ENCODE measurements at regions not wholly inside any gene's neighbourhood (a gene's known extent, or its start where the extent isn't known, plus 50 kb on each side); places are given as distances from the start of the nearest gene placed in this dataset.

DNA sequence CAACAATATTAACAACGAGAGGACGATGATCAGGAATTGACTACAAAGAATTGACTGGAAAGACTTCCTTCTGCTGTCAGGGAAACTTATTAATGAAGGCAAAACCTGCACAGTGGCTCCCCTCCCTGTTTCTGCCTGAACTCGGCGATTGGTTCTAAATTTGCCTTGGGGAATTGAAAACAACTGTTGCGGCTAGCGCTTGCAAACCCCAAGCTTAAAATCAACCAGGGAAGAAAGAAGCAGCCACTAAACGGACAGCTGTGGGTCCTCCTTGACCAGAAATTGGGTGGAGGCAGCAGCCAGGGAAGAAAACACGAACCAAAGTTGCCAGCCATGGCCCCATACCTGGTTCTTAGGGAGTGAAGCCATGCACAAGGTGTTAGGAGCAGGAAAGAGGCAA lies 383.5 kb upstream of the CADM1 start:
- in situ Hi-C loops (cut with HindIII; ENCODE audit: low sequenced_read_pairs): no loop called here
- DNase-seq (ENCODE audit: low spot score): no peak

GRCh38 chr11:115887316-115887715 lies 383.1 kb upstream of the CADM1 start:
- peak; percentile 66 for DNase-seq (ENCODE audit: low spot score)
- in situ Hi-C loops (cut with HindIII; ENCODE audit: low sequenced_read_pairs): no loop called here

DNA sequence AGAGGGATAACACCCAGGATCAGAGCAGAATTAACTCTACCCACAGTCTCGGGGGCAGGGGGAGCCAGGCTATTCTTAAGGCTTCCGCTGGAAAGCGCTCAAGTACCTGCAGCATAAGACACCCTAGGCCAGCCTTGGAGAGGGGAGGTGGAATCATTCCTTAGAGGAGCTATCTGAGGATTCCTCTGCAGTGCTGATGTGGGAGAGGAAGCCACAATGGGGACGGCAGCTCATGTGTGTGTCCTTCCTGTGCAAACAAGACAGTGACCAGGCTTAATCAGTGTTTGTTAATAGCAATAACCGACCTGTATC lies 382.2 kb upstream of the CADM1 start:
- in situ Hi-C loops (cut with HindIII; ENCODE audit: low sequenced_read_pairs): no loop called here
- no peak for DNase-seq (ENCODE audit: low spot score)

DNA sequence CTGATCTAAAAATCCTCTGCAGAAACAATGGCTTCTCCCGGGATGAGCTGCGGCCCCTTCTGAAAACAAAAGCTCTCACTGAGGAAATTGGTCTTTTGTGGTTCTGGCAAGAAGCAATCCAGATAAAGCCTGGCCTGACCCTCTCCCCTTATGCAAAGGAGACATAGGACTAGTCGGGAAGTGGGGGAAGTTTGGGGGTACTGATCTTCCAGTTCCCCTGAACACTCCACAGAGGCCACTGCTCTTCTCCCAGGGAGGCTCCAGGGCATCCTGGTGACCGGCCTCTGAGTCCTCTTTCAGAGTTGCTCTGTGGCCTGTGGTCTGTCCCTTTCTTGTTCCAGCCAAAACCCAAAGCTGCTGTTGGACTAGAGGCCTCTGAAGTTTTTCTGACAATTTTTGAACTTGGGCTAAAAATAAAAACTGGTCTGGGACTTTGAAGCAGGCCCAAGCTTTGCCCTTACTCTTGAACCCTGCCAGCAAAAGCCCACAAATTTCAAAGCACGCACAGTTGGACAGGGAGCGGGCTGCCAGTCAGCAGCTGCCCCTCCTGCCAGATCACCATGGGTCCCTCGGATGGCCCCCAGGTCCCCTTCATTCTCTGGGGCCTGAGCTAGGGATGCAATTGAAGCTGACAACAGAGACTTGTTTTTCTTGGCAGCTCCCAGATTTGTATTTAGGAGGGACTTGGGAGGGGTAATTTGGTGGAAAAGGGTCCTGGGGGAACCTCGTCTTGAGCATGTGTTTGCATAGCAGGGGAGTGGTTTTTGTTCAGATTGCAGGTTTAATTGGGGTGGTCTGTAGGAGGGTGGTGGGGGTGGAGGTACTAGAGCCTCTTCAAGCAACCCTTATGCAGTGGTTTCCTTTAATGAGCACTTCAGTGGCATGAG lies 381.6 kb upstream of the CADM1 start:
- no peak for DNase-seq (ENCODE audit: low spot score)
- in situ Hi-C loops (cut with HindIII; ENCODE audit: low sequenced_read_pairs): no loop called here

DNA sequence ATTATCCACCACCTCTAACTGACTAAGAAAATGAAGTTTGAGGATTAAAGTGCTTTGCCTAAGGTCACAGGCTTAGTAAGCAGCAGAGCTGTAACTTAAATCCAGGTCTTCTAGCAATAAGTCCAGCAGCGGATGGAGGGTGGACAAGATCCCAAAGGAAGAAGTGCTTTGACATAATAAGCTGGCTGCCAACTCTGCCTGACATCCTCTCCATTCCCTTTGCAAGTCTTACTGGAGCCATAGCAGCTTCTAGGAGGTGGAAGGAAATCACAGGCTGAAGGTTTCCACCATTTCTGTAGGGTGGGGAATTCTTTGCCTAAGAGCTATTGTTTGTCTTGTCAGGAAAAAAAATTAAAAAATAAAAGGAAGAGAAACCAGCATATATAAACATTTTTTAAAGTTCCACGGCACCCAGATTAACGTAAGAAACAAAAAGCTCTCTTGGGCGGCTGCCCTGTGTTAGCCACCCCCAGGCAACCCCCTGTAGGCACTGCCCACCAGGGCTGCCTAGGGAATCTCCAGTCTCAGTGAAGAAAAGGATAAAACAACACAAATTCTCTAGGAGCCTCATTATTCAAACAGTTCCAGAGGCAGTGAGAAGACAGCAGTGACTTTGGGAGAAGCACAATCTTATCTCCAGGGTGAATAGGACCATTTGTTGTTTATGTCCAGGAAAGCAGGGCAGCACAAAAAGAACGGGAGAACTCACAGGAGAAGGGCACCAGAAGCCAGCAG lies 380.8 kb upstream of the CADM1 start:
- DNase-seq (ENCODE audit: low spot score): no peak
- in situ Hi-C loops (cut with HindIII; ENCODE audit: low sequenced_read_pairs): no loop called here

DNA sequence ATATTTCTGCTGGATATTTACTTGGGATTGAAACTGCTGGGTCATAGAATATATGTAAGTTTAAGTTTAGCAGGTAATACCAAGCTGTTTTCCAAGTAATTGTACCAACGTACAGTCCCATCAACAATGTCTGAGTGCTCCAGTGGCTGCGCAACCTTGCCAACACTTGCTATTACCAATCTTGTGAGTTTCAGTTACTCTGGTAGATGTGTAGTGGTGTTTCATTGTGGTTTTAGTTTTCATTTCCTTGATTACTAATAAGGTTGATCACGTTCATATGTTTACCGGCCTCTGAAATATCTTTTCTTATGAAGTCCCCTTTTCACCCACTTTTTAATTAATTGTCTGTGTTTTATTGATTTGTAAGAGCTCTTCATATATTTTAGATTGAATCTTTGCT lies 370.6 kb upstream of the CADM1 start:
- in situ Hi-C loops (cut with HindIII; ENCODE audit: low sequenced_read_pairs): no loop called here

GRCh38 chr11:115873813-115874212 lies 369.6 kb upstream of the CADM1 start:
- DNase-seq (ENCODE audit: low spot score): no peak
- in situ Hi-C loops (cut with HindIII; ENCODE audit: low sequenced_read_pairs): no loop called here

More for the DNA sequence above, 370.6 kb upstream of the CADM1 start:
- no peak for DNase-seq (ENCODE audit: low spot score)

- in situ Hi-C loops (cut with HindIII; ENCODE audit: low sequenced_read_pairs): no loop called here
These were observed 368.2 kb upstream of the CADM1 start for GRCh38 chr11:115872416-115872815.

DNA sequence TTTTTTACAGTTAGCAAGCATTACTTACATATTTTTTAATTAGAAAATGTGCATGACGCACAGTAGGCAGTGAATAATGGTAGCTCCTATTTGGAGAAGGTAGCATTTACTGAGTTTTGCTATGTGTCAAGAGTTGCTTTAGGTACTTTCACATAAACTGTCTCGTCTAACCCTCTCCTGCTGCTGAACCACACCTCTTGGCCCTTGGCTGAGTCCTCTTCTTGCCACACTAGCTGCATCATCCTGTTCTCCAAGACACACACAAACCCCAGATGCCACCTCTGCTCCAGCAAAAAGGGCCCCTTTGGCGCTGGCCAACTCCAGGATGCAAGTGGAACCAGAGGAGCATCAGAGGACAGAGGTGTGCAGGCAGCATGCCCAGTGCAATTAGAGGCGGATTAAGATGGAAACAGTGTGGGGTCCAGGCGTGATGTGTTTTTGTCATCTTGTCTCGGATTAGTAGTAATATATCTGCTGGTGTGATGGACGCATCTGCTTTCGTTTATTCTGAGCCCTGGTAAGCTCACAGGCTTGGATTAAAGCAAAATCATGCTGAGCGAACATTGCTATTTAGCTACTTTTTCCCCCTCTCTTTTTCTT lies 367.0 kb upstream of the CADM1 start:
- in situ Hi-C loops (cut with HindIII; ENCODE audit: low sequenced_read_pairs): no loop called here
- DNase-seq (ENCODE audit: low spot score): no peak

More at GRCh38 chr11:115872416-115872815, 368.2 kb upstream of the CADM1 start:
- DNase-seq (ENCODE audit: low spot score): no peak

GRCh38 chr11:115869780-115870431 lies 365.7 kb upstream of the CADM1 start:
- in situ Hi-C loops (cut with HindIII; ENCODE audit: low sequenced_read_pairs): no loop called here
- DNase-seq (ENCODE audit: low spot score): no peak

GRCh38 chr11:115869131-115869530 lies 364.9 kb upstream of the CADM1 start:
- DNase-seq (ENCODE audit: low spot score): no peak
- in situ Hi-C loops (cut with HindIII; ENCODE audit: low sequenced_read_pairs): no loop called here

DNA sequence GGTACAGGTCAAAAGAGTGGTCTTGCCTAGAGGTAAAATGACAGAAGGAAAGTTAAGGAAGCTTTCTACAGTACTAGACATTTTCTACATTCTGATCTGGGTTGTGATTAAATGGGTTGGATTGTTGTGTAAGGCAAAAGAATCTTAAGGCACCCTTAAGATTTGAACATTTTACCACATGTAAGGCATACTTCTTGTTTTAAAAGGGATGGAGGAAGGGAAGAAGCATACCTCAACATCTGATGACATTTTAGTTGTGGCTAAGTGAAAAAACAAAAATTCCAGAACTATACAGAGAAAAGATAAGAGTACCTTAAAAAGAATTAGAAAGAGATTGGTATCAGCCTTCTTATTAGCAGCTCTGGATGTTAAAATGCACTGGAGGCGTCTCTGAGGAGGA lies 356.0 kb upstream of the CADM1 start:
- in situ Hi-C loops (cut with HindIII; ENCODE audit: low sequenced_read_pairs): no loop called here

DNA sequence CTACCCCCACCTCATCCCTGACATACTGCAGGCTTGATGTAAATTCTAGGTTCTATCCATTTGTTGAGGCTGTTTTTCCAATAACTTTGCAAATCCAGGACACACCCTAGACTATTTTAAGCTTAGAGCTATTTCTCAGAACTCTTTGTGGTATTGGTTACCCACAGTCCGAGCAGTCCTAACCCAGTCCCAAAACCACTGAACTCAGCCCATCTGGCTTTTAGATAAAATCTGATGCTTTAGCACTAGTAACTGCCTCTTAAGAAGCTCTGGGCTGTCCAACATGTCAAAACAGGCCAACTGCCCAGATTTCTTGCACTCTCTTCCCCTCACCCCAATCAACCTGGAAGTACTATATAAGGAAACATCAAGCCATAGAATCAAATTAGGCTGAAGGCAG lies 344.4 kb upstream of the CADM1 start:
- in situ Hi-C loops (cut with HindIII; ENCODE audit: low sequenced_read_pairs): no loop called here
- DNase-seq (ENCODE audit: low spot score): no peak

More for the DNA sequence above, 356.0 kb upstream of the CADM1 start:
- no peak for DNase-seq (ENCODE audit: low spot score)

- in situ Hi-C loops (cut with HindIII; ENCODE audit: low sequenced_read_pairs): no loop called here
These were observed 343.9 kb upstream of the CADM1 start for GRCh38 chr11:115848080-115848479.

GRCh38 chr11:115845872-115846271 lies 341.7 kb upstream of the CADM1 start:
- in situ Hi-C loops (cut with HindIII; ENCODE audit: low sequenced_read_pairs): no loop called here
- no peak for DNase-seq (ENCODE audit: low spot score)

More at GRCh38 chr11:115848080-115848479, 343.9 kb upstream of the CADM1 start:
- no peak for DNase-seq (ENCODE audit: low spot score)

DNA sequence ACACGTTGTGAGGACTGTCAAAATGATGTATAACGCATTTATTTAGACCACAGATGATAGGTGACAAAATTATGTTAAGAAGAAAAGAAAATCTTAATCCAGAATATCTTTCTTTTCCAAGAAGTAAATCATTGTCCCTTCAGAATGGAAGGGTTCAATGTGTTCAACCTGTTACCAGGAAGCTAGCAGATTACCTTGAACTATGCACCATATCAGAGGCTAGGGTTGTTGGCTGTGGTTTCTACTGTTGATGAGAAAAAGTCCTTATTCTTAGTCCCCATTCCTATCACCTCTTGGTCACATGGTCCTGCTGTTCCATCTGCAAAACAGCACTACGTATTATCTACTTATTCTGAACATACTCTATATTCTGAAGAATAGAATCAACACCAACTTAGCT lies 339.5 kb upstream of the CADM1 start:
- in situ Hi-C loops (cut with HindIII; ENCODE audit: low sequenced_read_pairs): no loop called here
- no peak for DNase-seq (ENCODE audit: low spot score)

- in situ Hi-C loops (cut with HindIII; ENCODE audit: low sequenced_read_pairs): no loop called here
These were observed 338.9 kb upstream of the CADM1 start for GRCh38 chr11:115843111-115843510.

DNA sequence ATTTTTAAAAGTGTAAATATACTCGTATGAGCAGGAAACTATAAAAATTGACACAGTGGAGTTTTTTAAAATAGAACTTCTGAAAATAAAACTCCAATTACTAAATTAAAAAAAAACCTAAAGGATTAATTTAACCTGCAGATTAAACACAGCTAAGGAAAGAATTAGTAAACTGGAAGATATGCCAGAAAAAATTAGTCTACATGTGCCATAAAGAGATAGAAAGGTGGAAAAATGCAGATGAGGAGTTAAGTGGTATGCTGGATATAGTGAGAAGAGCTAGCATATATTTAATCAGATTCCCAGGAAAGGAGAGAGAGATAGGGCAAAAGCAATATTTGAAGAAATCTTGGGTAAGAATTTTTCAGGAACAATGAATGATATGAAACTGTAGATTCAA lies 315.8 kb upstream of the CADM1 start:
- in situ Hi-C loops (cut with HindIII; ENCODE audit: low sequenced_read_pairs): no loop called here
- no peak for DNase-seq (ENCODE audit: low spot score)

More at GRCh38 chr11:115843111-115843510, 338.9 kb upstream of the CADM1 start:
- DNase-seq (ENCODE audit: low spot score): no peak

GRCh38 chr11:115819014-115819413 lies 314.8 kb upstream of the CADM1 start:
- DNase-seq (ENCODE audit: low spot score): no peak
- in situ Hi-C loops (cut with HindIII; ENCODE audit: low sequenced_read_pairs): no loop called here

Data from G401 (cell line).